HG03575 (cell line): ENCODE measurements at regions not wholly inside any gene's neighbourhood (a gene's known extent, or its start where the extent isn't known, plus 50 kb on each side); places are given as distances from the start of the nearest gene placed in this dataset.

Experiments used
- ATAC-seq: cut with Tn5 transposase; IDR thresholded peaks from one replicate; pipeline ENCODE4 v1.9.1; 2021; ENCODE audit not compliant: unreplicated experiment, insufficient number of reproducible peaks, low FRiP score; ENCODE audit errors: extremely low read depth

GRCh38 chr17:77420095-77420803, 279.5 kb downstream of the SEC14L1 start:
- ATAC-seq, result no peak

DNA sequence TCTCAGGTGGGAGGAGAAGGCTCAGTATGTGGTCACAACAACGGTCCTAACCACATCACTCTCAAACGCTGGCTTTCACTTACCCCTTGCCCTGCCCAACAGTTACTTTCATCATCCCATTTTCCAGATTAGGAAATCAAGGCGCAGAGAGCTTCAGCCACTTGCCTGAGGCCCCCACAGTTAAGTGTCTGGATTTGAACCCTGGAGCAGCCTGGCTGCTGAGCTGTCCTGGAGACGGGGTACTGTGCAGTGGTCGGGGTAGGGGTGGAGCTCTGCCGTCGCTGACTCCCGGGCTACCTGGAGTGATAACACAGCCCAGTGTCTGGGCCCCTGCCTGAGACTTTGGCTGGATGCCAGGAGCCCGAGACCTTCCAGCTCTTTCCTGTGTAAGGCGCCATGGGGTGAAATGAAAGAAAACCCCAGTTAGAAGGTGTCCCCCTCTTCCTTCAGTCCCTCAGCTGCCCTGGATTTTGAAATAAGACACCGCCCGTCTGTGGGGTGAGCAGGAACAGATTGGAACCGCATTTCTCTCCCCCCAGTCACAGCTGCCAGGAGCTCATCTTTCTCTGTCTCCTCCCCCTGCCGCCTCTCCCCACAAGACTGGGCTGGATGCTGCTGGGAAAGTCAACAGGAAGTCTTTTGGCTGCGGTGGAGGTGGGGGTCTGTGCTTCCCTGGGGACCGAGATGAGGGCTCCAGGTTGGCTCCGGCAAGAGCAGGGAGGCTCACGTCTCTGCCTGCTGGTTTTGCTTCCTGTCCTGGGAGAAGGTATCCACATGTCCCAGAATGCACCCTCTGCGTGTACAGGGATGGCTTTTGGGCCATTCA, 280.2 kb downstream of the SEC14L1 start:
- ATAC-seq, result no peak

GRCh38 chr17:77421630-77421972, 280.8 kb downstream of the SEC14L1 start:
- ATAC-seq, result no peak

GRCh38 chr17:77422104-77422747, 281.5 kb downstream of the SEC14L1 start:
- ATAC-seq, result no peak

GRCh38 chr17:77422748-77423113, 282.0 kb downstream of the SEC14L1 start:
- ATAC-seq, result no peak

DNA sequence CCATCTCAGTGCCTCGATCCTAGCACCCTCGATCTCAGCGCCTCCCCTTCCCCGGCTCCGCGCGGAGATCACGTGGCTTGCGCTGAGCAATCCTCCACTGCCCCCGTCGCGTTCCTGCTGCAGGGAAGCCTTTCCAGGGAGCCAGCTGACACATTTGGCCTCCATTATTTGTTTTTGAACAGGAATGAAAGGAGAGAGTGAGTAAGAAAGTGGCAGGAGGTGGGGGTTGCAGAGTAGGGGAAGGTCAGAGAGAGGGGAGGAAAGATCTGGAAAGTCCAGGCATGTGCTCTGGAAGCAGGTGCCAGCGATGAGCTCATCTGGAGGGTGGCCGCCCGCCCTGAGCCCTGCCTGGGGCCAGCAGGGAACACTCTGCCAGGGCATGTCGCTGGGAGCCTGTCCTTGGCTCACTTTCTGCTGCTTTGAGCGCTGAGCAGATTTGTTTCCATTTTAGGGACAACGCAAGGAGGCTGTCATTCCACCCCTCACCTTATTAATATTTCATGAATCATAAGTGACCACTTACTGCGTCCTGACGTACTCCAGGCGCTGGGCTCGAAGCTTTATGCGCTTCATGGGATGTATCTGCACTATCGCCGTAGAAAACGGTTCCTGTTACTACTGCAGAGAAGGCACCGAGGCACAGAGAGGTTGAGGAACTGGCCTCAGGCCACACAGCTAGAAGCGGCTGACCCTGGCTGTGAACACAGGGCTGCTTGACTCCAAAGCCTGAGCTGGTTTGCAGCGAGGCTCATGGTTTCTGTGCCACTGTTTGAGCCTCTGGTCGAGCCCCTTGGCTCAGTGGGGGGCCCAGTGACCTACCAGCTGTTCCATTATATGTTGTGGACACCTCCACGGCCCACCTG, 283.1 kb downstream of the SEC14L1 start:
- no peak for ATAC-seq

GRCh38 chr17:77424585-77425344, 284.0 kb downstream of the SEC14L1 start:
- no peak for ATAC-seq

DNA sequence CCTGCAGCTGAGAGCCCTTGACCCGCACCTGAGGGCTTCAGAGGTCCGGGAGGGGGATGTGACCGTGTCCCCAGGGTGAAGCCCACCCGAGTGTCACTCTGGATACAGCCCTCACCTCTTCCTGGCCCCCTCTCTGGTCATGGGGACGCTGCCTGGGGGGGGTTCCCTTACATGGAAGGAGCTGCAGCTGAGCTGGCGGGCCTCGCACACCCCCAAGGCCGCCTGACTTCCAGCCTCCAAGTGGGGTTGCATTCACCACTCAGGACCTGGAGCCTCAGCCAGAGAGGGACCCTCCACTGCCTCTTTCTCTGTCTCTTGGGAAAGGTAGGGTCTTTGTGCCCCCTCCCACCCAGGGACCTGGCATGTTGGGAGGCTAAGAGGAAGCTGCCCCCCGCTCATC, 284.6 kb downstream of the SEC14L1 start:
- ATAC-seq, result no peak

GRCh38 chr17:77425791-77426641, 285.2 kb downstream of the SEC14L1 start:
- ATAC-seq, result no peak

GRCh38 chr17:77426676-77427386, 286.1 kb downstream of the SEC14L1 start:
- no peak for ATAC-seq

- ATAC-seq, result no peak
Observed at GRCh38 chr17:77427391-77427991, 286.7 kb downstream of the SEC14L1 start.

GRCh38 chr17:77428020-77428748, 287.4 kb downstream of the SEC14L1 start:
- ATAC-seq, result no peak

GRCh38 chr17:77428749-77429368, 288.1 kb downstream of the SEC14L1 start:
- ATAC-seq, result no peak

GRCh38 chr17:77429369-77429968, 288.7 kb downstream of the SEC14L1 start:
- no peak for ATAC-seq

GRCh38 chr17:77429969-77430752, 289.4 kb downstream of the SEC14L1 start:
- ATAC-seq, result no peak
